NOMO-1 treated with dmso at 0.1 percent for 144 hours (cell line): ENCODE measurements at regions not wholly inside any gene's neighbourhood (a gene's known extent, or its start where the extent isn't known, plus 50 kb on each side); places are given as distances from the start of the nearest gene placed in this dataset.

Source experiments
- DNase-seq: peaks from one replicate; lab custom pipeline; 2025; ENCODE audit not compliant: unreplicated experiment; lab: John Stamatoyannopoulos, UW

GRCh38 chr2:158905341-158905740 is 63.1 kb upstream of the TANC1 start:
- no peak for DNase-seq

- DNase-seq = no peak
Observed at GRCh38 chr2:158905784-158906183, 62.7 kb upstream of the TANC1 start.

- no peak for DNase-seq
Observed at GRCh38 chr2:158907926-158908456, 60.4 kb upstream of the TANC1 start.

GRCh38 chr2:158912112-158912511 is 56.3 kb upstream of the TANC1 start:
- DNase-seq = peak; percentile 41

- DNase-seq = no peak
Observed at GRCh38 chr2:158912765-158913164, 55.7 kb upstream of the TANC1 start.

GRCh38 chr2:158914066-158914465 is 54.4 kb upstream of the TANC1 start:
- DNase-seq = no peak

GRCh38 chr2:158914731-158915130 is 53.7 kb upstream of the TANC1 start:
- DNase-seq = no peak

GRCh38 chr2:158917121-158917520 is 51.3 kb upstream of the TANC1 start:
- DNase-seq = no peak

- no peak for DNase-seq
Observed at GRCh38 chr2:158918452-158918851, 50.0 kb upstream of the TANC1 start.
